ACHN (cell line): ENCODE measurements at regions not wholly inside any gene's neighbourhood (a gene's known extent, or its start where the extent isn't known, plus 50 kb on each side); places are given as distances from the start of the nearest gene placed in this dataset.
"Not testable (repeated sequence)": the region's sequence is repeated elsewhere in the genome, so short reads cannot be mapped to it uniquely, and the experiment has no call there.

Experiments
- DNase-seq: peaks from one replicate; pipeline ENCODE4 v3.0.0-alpha.2; 2015
- in situ Hi-C: cut with HindIII; loops from 2 replicates; pipeline ENCODE4 v1.10.0; 2017; ENCODE audit warnings: low sequenced_read_pairs, low pct_ligation_motif_present, low pct_unique_long_range_greater_than_20kb

GRCh38 chr2:13508671-13509070, 791.9 kb downstream of the TRIB2 start:
- in situ Hi-C loops, result no loop called here
- no peak for DNase-seq

- in situ Hi-C loops, result no loop called here
- DNase-seq, result no peak
Observed at GRCh38 chr2:13515254-13515653, 798.5 kb downstream of the TRIB2 start.

GRCh38 chr2:13522096-13522495, 805.4 kb downstream of the TRIB2 start:
- no peak for DNase-seq
- in situ Hi-C loops, result no loop called here

GRCh38 chr2:13522917-13523821, 806.4 kb downstream of the TRIB2 start:
- DNase-seq, result no peak
- in situ Hi-C loops, result no loop called here

GRCh38 chr2:13524492-13524891, 807.8 kb downstream of the TRIB2 start:
- in situ Hi-C loops, result no loop called here
- no peak for DNase-seq

- DNase-seq, in situ Hi-C loops: not testable (repeated sequence)
Observed at GRCh38 chr2:13531735-13532410, 815.1 kb downstream of the TRIB2 start.

GRCh38 chr2:13532781-13533523, 816.2 kb downstream of the TRIB2 start:
- DNase-seq, in situ Hi-C loops: not testable (repeated sequence)

GRCh38 chr2:13533524-13533922, 816.8 kb downstream of the TRIB2 start:
- in situ Hi-C loops, result no loop called here
- DNase-seq, result no peak

GRCh38 chr2:13536941-13537340, 820.2 kb downstream of the TRIB2 start:
- no peak for DNase-seq
- in situ Hi-C loops, result no loop called here

GRCh38 chr2:13537771-13538349, 821.1 kb downstream of the TRIB2 start:
- in situ Hi-C loops, result no loop called here
- DNase-seq, result no peak

- no peak for DNase-seq
- in situ Hi-C loops, result no loop called here
Observed at GRCh38 chr2:13539296-13539695, 822.6 kb downstream of the TRIB2 start.

- no peak for DNase-seq
- in situ Hi-C loops, result no loop called here
Observed at GRCh38 chr2:13542061-13542460, 825.3 kb downstream of the TRIB2 start.

- in situ Hi-C loops, result no loop called here
- DNase-seq, result no peak
Observed at GRCh38 chr2:13542642-13543041, 825.9 kb downstream of the TRIB2 start.

- DNase-seq, result no peak
- in situ Hi-C loops, result no loop called here
Observed at GRCh38 chr2:13543550-13543949, 826.8 kb downstream of the TRIB2 start.

GRCh38 chr2:13545320-13545719, 828.6 kb downstream of the TRIB2 start:
- no peak for DNase-seq
- in situ Hi-C loops, result no loop called here

GRCh38 chr2:13546131-13546530, 829.4 kb downstream of the TRIB2 start:
- DNase-seq, result no peak
- in situ Hi-C loops, result no loop called here

GRCh38 chr2:13550285-13551231, 833.8 kb downstream of the TRIB2 start:
- DNase-seq, result no peak
- in situ Hi-C loops, result no loop called here

GRCh38 chr2:13558368-13558767, 841.6 kb downstream of the TRIB2 start:
- in situ Hi-C loops, result no loop called here

More at GRCh38 chr2:13558368-13558767, 841.6 kb downstream of the TRIB2 start:
- peak; percentile 33 for DNase-seq
